Spleen (tissue), 11 donors: ENCODE measurements at regions not wholly inside any gene's neighbourhood (a gene's known extent, or its start where the extent isn't known, plus 50 kb on each side); places are given as distances from the start of the nearest gene placed in this dataset.

ENCODE experiments used
- DNase-seq: peaks from one replicate; pipeline ENCODE4 v3.0.0-alpha.2; 2020
- H3K27ac ChIP-seq, 8 donors: fragments of 200-600 bp; sonication (generic) in 7 of 8; 1 replicate in 4 of 8; 2 replicates in 4 of 8; pipeline versions ENCODE4 v1.5.0 to v1.8.0; 2016 to 2021; ENCODE audit warnings: inconsistent platforms in 4 of 8, mild to moderate bottlenecking in 4 of 8, moderate library complexity in 1 of 8
- H3K27me3 ChIP-seq, 7 donors: fragments of 200-600 bp; sonication (generic) in 6 of 7; replicated peaks in 1 of 7; 1 replicate in 4 of 7; 2 replicates in 3 of 7; pipeline versions ENCODE4 v1.5.0 to v1.8.0; 2016 to 2021; ENCODE audit warnings: inconsistent platforms in 3 of 7, mild to moderate bottlenecking in 1 of 7
- H3K36me3 ChIP-seq, 6 donors: fragments of 200-600 bp; sonication (generic) in 5 of 6; 1 replicate in 4 of 6; 2 replicates in 2 of 6; pipeline versions ENCODE4 v1.5.0 to v1.8.0; 2016 to 2021; ENCODE audit warnings: inconsistent platforms in 2 of 6
- H3K4me1 ChIP-seq, 6 donors: fragments of 200-600 bp; sonication (generic) in 5 of 6; 1 replicate in 3 of 6; 2 replicates in 3 of 6; pipeline versions ENCODE4 v1.5.0 to v1.8.0; 2016 to 2021; ENCODE audit warnings: inconsistent platforms in 3 of 6
- H3K4me3 ChIP-seq, 8 donors: fragments of 200-600 bp; sonication (generic) in 7 of 8; 1 replicate in 4 of 8; 2 replicates in 4 of 8; pipeline versions ENCODE4 v1.5.0 to v1.8.0; 2016 to 2021; ENCODE audit warnings: inconsistent platforms in 4 of 8, mild to moderate bottlenecking in 4 of 8, moderate library complexity in 2 of 8
- H3K9me3 ChIP-seq, 8 donors: fragments of 200-600 bp; sonication (generic) in 7 of 8; 1 replicate in 4 of 8; 2 replicates in 4 of 8; pipeline versions ENCODE4 v1.5.0 to v1.8.0; 2016 to 2021; ENCODE audit warnings: inconsistent platforms in 4 of 8
- POLR2A ChIP-seq, 3 donors: fragments of 450-650 bp; IDR thresholded peaks; one replicate each; pipeline ENCODE4 v1.5.1; 2017; ENCODE audit warnings: antibody characterized with exemption in 3 of 3, mild to moderate bottlenecking in 1 of 3
- POLR2AphosphoS5 ChIP-seq, 3 donors: sonication (generic); formaldehyde crosslinking; IDR thresholded peaks; one replicate each; pipeline ENCODE4 v1.5.1; 2017; ENCODE audit warnings: antibody characterized with exemption in 3 of 3
- WGBS, 5 donors: extraction: QIAGEN DNeasy Blood & Tissue Kit in 3 of 5; methylation state at CpG; one replicate each; pipeline versions ENCODE4 v1.1.5 to v1.1.7; 2013 to 2018; 5-methylcytosine and 5-hydroxymethylcytosine counted together
- intact Hi-C: fragments of 100-400 bp; cut with DNase I; formaldehyde crosslinking; loops from one replicate; pipeline ENCODE4 v1.15.0; 2023; ENCODE audit warnings: low total_unique reads
- TF ChIP-seq, protein P1 (sequence below), 11 experiments: fragments of 200-600 bp in 7 of 11; fragments of 450-650 bp in 4 of 11; sonication (generic) in 4 of 11; IDR thresholded peaks in 8 of 11; conservative IDR thresholded peaks in 3 of 11; 1 replicate in 7 of 11; 2 replicates in 4 of 11; pipeline versions ENCODE4 v1.4.0 to v1.8.0; 2016 to 2021; ENCODE audit warnings: antibody characterized with exemption in 11 of 11, inconsistent platforms in 4 of 11, mild to moderate bottlenecking in 1 of 11
- donor health status: healthy with polysubstance abuse.
- donor health status: DM: no; HTN: no; CAD: no; lungs with moderate emphysema.
- donor health status: DM: no; HTN: no; CAD: no.
- donor health status: Bipolar disorder and iron deficiency.
- donor health status: healthy.
- donor health status: DM: no; HTN: no; CAD: no.
- donor health status: DM: yes; HTN: yes; CAD: no.

DNA sequence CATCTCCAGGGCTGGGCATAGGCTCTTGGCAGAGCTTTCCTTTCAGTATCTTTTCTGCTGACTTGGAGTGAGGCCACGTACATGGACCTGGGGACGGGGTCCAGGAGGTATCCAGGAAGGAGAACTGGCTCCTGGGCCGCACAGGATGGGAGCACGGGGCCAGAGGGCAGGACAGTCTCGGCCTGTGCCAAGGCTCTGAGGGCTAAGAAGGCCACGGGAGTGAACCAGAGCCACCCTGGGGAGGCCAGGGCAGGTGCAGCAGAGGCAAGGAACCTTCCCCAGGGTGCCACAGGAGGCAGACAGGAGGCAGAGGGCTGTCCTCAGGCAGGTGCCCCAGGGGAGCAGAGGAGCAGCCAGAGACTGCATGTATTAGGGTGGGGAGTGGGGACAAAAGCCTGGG, 50.3 kb downstream of the PLXNA1 start:
- H3K9me3 ChIP-seq: no peaks in the 10 kb centered on the region
- TF ChIP-seq POLR2A (IDR thresholded peaks at IDR 0.05) (no peak), POLR2AphosphoS5 (IDR thresholded peaks at IDR 0.05) (no peak)
- TF ChIP-seq, protein P1, sequence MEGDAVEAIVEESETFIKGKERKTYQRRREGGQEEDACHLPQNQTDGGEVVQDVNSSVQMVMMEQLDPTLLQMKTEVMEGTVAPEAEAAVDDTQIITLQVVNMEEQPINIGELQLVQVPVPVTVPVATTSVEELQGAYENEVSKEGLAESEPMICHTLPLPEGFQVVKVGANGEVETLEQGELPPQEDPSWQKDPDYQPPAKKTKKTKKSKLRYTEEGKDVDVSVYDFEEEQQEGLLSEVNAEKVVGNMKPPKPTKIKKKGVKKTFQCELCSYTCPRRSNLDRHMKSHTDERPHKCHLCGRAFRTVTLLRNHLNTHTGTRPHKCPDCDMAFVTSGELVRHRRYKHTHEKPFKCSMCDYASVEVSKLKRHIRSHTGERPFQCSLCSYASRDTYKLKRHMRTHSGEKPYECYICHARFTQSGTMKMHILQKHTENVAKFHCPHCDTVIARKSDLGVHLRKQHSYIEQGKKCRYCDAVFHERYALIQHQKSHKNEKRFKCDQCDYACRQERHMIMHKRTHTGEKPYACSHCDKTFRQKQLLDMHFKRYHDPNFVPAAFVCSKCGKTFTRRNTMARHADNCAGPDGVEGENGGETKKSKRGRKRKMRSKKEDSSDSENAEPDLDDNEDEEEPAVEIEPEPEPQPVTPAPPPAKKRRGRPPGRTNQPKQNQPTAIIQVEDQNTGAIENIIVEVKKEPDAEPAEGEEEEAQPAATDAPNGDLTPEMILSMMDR (IDR thresholded peaks at IDR 0.05 in 8 of 11, conservative IDR thresholded peaks at IDR 0.05 in 3 of 11): no peak
- H3K4me1 ChIP-seq: peaks cover 0 to 27% (median 4%) of the 10 kb centered on the region in 6 donors
- 84 to 92% (median 85%) methylated on average over 6 of the region's 6 CpGs for WGBS, 5 donors
- DNase-seq: no peak
- H3K36me3 ChIP-seq: peaks cover 4 to 67% (median 55%) of the 10 kb centered on the region in 6 donors
- H3K4me3 ChIP-seq: no peak overlapping the region
- no peak overlapping the region for H3K27ac ChIP-seq
- no peaks in the 10 kb centered on the region for H3K27me3 ChIP-seq
- intact Hi-C loops: no loop called here

DNA sequence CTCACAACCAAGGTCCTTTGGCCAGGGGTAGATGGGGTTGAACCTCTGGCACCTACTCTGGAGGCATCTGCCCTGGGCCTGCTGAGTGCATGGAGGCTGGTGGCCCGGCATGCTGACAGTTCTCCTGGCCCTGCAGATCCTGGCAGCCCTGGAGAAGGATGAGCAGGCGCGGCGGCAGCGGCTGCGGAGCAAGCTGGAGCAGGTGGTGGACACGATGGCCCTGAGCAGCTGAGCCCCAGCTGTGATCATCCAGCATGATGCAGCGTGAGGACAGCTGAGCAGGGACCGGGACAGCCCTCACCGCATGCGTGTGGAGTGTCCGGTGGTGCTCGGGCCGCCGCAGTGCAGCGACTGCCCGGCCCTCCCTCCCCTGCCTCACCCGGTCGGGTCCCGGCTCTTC, 50.9 kb downstream of the PLXNA1 start:
- Histone ChIP-seq H3K9me3 (no peaks in the 10 kb centered on the region), H3K27me3 (no peaks in the 10 kb centered on the region), H3K27ac (no peak overlapping the region), H3K4me1 (peaks cover 0 to 21% (median 4%) of the 10 kb centered on the region in 6 donors), H3K4me3 (no peak overlapping the region), H3K36me3 (peaks cover 4 to 61% (median 52%) of the 10 kb centered on the region in 6 donors)
- no peak for DNase-seq
- 93 to 96% (median 96%) methylated on average over 8 to 20 of the region's 20 CpGs for WGBS, 5 donors
- intact Hi-C loops: no loop called here
- TF ChIP-seq POLR2AphosphoS5 (IDR thresholded peaks at IDR 0.05) (no peak), POLR2A (IDR thresholded peaks at IDR 0.05) (no peak)
- TF ChIP-seq, protein P1 (IDR thresholded peaks at IDR 0.05 in 8 of 11, conservative IDR thresholded peaks at IDR 0.05 in 3 of 11): no peak

DNA sequence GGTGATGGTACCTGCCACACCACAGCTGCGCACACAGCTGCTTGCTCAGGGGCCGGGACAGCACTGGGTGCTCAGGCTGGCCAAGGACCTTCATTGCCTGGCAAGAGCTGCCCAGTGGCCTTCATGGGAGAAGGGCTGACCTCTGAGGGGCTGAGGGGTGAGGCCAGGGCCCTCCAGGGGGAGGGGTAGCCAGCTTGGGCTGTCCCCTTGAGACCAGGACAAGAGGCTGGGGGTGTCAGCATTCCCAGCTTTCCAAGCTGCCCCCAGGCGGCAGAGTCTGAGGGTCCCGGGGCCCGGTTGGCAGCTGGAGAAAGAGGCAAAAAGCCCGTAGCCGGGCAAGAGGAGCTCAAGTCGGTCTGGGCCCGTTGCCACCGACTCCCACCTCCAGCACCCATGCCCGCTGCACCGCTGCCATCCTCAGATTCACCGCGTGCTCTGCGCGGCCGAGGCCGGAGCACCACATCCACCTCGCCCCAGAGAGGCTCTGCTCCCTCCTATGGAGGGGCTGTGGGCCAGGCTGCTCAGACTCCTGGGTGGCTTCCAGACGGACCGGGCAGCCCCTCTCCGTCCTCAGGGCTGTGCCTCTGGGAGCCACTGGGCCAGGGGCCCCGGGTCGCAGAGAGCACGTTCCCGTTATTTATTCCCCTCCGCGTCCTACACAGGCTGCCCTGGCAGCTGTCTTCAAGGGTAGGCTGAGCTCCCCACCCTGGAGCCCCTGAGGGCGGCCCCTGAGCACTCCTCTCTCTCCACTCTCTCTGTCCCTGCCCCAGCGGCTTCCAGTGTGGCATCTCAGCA, 51.5 kb downstream of the PLXNA1 start:
- H3K4me1 ChIP-seq: peaks cover 0 to 21% (median 4%) of the 10 kb centered on the region in 6 donors
- H3K9me3 ChIP-seq: no peaks in the 10 kb centered on the region
- peak; percentile 73 for DNase-seq
- intact Hi-C loops: no loop called here
- WGBS, 5 donors: 91 to 94% (median 93%) methylated on average over 27 to 30 of the region's 30 CpGs
- TF ChIP-seq POLR2AphosphoS5 (IDR thresholded peaks at IDR 0.05): no peak
- TF ChIP-seq POLR2A (IDR thresholded peaks at IDR 0.05): no peak
- TF ChIP-seq, protein P1 (IDR thresholded peaks at IDR 0.05 in 8 of 11, conservative IDR thresholded peaks at IDR 0.05 in 3 of 11): no peak
- H3K36me3 ChIP-seq: peaks cover 4 to 55% (median 46%) of the 10 kb centered on the region in 6 donors
- no peak overlapping the region for H3K4me3 ChIP-seq
- H3K27ac ChIP-seq: peak overlapping the region in 5 of 8 donors; percentile 19 to 62 (median 58)
- no peaks in the 10 kb centered on the region for H3K27me3 ChIP-seq

DNA sequence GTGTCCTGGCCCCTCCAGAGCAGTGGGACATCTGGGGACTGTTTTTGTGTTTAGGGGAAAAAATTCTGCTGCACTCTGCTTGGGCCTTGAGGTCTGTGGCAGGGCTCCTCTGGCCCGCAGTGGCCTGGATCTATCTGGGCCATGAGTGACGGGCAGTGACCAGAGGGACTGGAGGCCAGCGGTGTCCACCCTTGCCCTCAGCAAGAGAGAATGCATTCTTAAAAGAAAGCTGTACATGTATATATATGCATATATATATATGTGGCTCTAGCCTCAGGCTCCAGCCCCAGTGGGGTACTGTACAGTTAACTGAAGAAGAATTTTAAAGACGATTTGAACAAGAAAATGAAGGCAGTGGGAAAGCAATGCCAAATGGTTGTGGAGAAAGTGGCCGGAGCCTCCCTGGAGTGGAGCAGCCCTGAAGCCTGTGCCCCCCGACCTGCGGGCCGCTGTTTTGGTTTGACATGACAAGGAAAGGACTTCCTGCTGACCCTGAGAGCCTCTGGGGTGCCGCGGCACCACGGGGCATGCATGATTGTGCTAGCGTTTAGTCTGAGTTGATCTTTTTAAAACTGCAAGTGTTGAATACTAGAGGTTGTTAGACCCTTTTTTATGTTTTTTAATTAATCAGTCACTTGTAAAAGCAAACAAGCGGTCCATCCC, 52.2 kb downstream of the PLXNA1 start:
- DNase-seq: peak; percentile 68
- H3K36me3 ChIP-seq: peaks cover 4 to 48% (median 39%) of the 10 kb centered on the region in 6 donors
- no peaks in the 10 kb centered on the region for H3K9me3 ChIP-seq
- H3K27ac ChIP-seq: peak overlapping the region in 6 of 8 donors; percentile 19 to 62 (median 54)
- TF ChIP-seq, protein P1 (IDR thresholded peaks at IDR 0.05 in 8 of 11, conservative IDR thresholded peaks at IDR 0.05 in 3 of 11): no peak
- intact Hi-C loops: no loop called here
- H3K4me3 ChIP-seq: no peak overlapping the region
- 69 to 79% (median 78%) methylated on average over 13 of the region's 13 CpGs for WGBS, 5 donors
- H3K4me1 ChIP-seq: peaks cover 0 to 21% (median 4%) of the 10 kb centered on the region in 6 donors
- no peaks in the 10 kb centered on the region for H3K27me3 ChIP-seq
